Mucosa of stomach (tissue), 1 donor: ENCODE measurements at regions not wholly inside any gene's neighbourhood (a gene's known extent, or its start where the extent isn't known, plus 50 kb on each side); places are given as distances from the start of the nearest gene placed in this dataset.

ENCODE experiments used
- H3K27me3 ChIP-seq: one replicate; pipeline ENCODE4 v1.7.0; 2013; ENCODE audit warnings: mild to moderate bottlenecking, low read length; ENCODE audit not compliant: control insufficient read depth, insufficient read depth
- H3K36me3 ChIP-seq: one replicate; pipeline ENCODE4 v1.7.0; 2013; ENCODE audit warnings: low read length; ENCODE audit not compliant: control insufficient read depth, insufficient read depth
- H3K4me1 ChIP-seq: one replicate; pipeline ENCODE4 v1.7.0; 2013; ENCODE audit warnings: mild to moderate bottlenecking, low read length; ENCODE audit not compliant: control insufficient read depth, insufficient read depth
- H3K4me3 ChIP-seq: one replicate; pipeline ENCODE4 v1.7.0; 2013; ENCODE audit warnings: low read length
- H3K9ac ChIP-seq: one replicate; pipeline ENCODE4 v1.7.0; 2013; ENCODE audit warnings: mild to moderate bottlenecking, low read length, moderate library complexity
- H3K9me3 ChIP-seq: one replicate; pipeline ENCODE4 v1.7.0; 2013; ENCODE audit warnings: mild to moderate bottlenecking, low read length, moderate library complexity; ENCODE audit not compliant: control insufficient read depth
- donor health status: Pancreatic carcinoma.

- no peaks in the 10 kb centered on the region for H3K27me3 ChIP-seq
- H3K9ac ChIP-seq, result no peak overlapping the region
- no peaks in the 10 kb centered on the region for H3K36me3 ChIP-seq
- no peaks in the 10 kb centered on the region for H3K9me3 ChIP-seq
- H3K4me3 ChIP-seq, result no peak overlapping the region
- no peaks in the 10 kb centered on the region for H3K4me1 ChIP-seq
Measured at GRCh38 chr9:86997156-86997555, 49.9 kb upstream of the GAS1 start.

GRCh38 chr9:86997951-86998350 is 50.6 kb upstream of the GAS1 start:
- H3K4me1 ChIP-seq, result no peaks in the 10 kb centered on the region
- no peak overlapping the region for H3K9ac ChIP-seq
- no peaks in the 10 kb centered on the region for H3K9me3 ChIP-seq
- no peaks in the 10 kb centered on the region for H3K36me3 ChIP-seq
- no peak overlapping the region for H3K4me3 ChIP-seq
- H3K27me3 ChIP-seq, result no peaks in the 10 kb centered on the region

GRCh38 chr9:87002517-87002916 is 55.2 kb upstream of the GAS1 start:
- peaks cover 2% of the 10 kb centered on the region for H3K4me1 ChIP-seq
- H3K4me3 ChIP-seq, result no peak overlapping the region
- H3K9ac ChIP-seq, result no peak overlapping the region
- H3K27me3 ChIP-seq, result no peaks in the 10 kb centered on the region
- no peaks in the 10 kb centered on the region for H3K9me3 ChIP-seq
- H3K36me3 ChIP-seq, result no peaks in the 10 kb centered on the region

- H3K36me3 ChIP-seq, result no peaks in the 10 kb centered on the region
- no peak overlapping the region for H3K4me3 ChIP-seq
- no peaks in the 10 kb centered on the region for H3K27me3 ChIP-seq
- no peak overlapping the region for H3K9ac ChIP-seq
- H3K9me3 ChIP-seq, result no peaks in the 10 kb centered on the region
- H3K4me1 ChIP-seq, result peaks cover 5% of the 10 kb centered on the region
Measured at GRCh38 chr9:87004016-87004415, 56.7 kb upstream of the GAS1 start.

GRCh38 chr9:87006956-87007355 is 59.6 kb upstream of the GAS1 start:
- Histone ChIP-seq H3K4me1 (peaks cover 5% of the 10 kb centered on the region), H3K36me3 (no peaks in the 10 kb centered on the region), H3K4me3 (no peak overlapping the region), H3K27me3 (no peaks in the 10 kb centered on the region), H3K9me3 (no peaks in the 10 kb centered on the region), H3K9ac (no peak overlapping the region)

GRCh38 chr9:87007711-87008366 is 60.5 kb upstream of the GAS1 start:
- peaks cover 5% of the 10 kb centered on the region for H3K4me1 ChIP-seq

GRCh38 chr9:87008667-87009066 is 61.4 kb upstream of the GAS1 start:
- Histone ChIP-seq H3K27me3 (no peaks in the 10 kb centered on the region), H3K9ac (no peak overlapping the region), H3K36me3 (no peaks in the 10 kb centered on the region), H3K4me3 (no peak overlapping the region), H3K9me3 (no peaks in the 10 kb centered on the region), H3K4me1 (peaks cover 5% of the 10 kb centered on the region)

More at GRCh38 chr9:87007711-87008366, 60.5 kb upstream of the GAS1 start:
- Histone ChIP-seq H3K9ac (no peak overlapping the region), H3K36me3 (no peaks in the 10 kb centered on the region), H3K27me3 (no peaks in the 10 kb centered on the region), H3K9me3 (no peaks in the 10 kb centered on the region), H3K4me3 (no peak overlapping the region)

GRCh38 chr9:87010626-87011025 is 63.3 kb upstream of the GAS1 start:
- Histone ChIP-seq H3K4me1 (peaks cover 5% of the 10 kb centered on the region), H3K27me3 (no peaks in the 10 kb centered on the region), H3K9ac (no peak overlapping the region), H3K4me3 (no peak overlapping the region), H3K36me3 (no peaks in the 10 kb centered on the region), H3K9me3 (no peaks in the 10 kb centered on the region)

GRCh38 chr9:87011551-87011950 is 64.2 kb upstream of the GAS1 start:
- Histone ChIP-seq H3K27me3 (no peaks in the 10 kb centered on the region), H3K4me3 (no peak overlapping the region), H3K9me3 (no peaks in the 10 kb centered on the region), H3K36me3 (no peaks in the 10 kb centered on the region), H3K4me1 (peaks cover 5% of the 10 kb centered on the region), H3K9ac (no peak overlapping the region)

GRCh38 chr9:87013490-87013889 is 66.2 kb upstream of the GAS1 start:
- Histone ChIP-seq H3K9me3 (no peaks in the 10 kb centered on the region), H3K36me3 (no peaks in the 10 kb centered on the region), H3K4me3 (no peak overlapping the region), H3K4me1 (no peaks in the 10 kb centered on the region), H3K9ac (no peak overlapping the region), H3K27me3 (no peaks in the 10 kb centered on the region)

- Histone ChIP-seq H3K9ac (no peak overlapping the region), H3K4me1 (no peaks in the 10 kb centered on the region), H3K4me3 (no peak overlapping the region), H3K36me3 (no peaks in the 10 kb centered on the region), H3K9me3 (no peaks in the 10 kb centered on the region), H3K27me3 (no peaks in the 10 kb centered on the region)
Measured at GRCh38 chr9:87014436-87014835, 67.1 kb upstream of the GAS1 start.

GRCh38 chr9:87016681-87017080 is 69.4 kb upstream of the GAS1 start:
- Histone ChIP-seq H3K36me3 (no peaks in the 10 kb centered on the region), H3K27me3 (no peaks in the 10 kb centered on the region), H3K9me3 (no peaks in the 10 kb centered on the region), H3K4me1 (no peaks in the 10 kb centered on the region), H3K4me3 (no peak overlapping the region), H3K9ac (no peak overlapping the region)
